Cardiac fibroblast (primary cell): ENCODE measurements at regions not wholly inside any gene's neighbourhood (a gene's known extent, or its start where the extent isn't known, plus 50 kb on each side); places are given as distances from the start of the nearest gene placed in this dataset.
"Not testable (repeated sequence)": the region's sequence is repeated elsewhere in the genome, so short reads cannot be mapped to it uniquely, and the experiment has no call there.

Source experiments
- DNase-seq, 2 donors: peaks; one replicate each; pipeline versions ENCODE4 v3.0.0 to v3.0.0-alpha.2; 2010; ENCODE audit warnings: low read depth in 2 of 2
- H3K4me3 ChIP-seq, 2 donors: replicated peaks in 1 of 2; 1 replicate in 1 of 2; 2 replicates in 1 of 2; pipeline ENCODE4 v1.5.1; 2011; ENCODE audit warnings: low read depth in 2 of 2, low read length in 2 of 2, mild to moderate bottlenecking in 2 of 2, moderate library complexity in 1 of 2
- TF ChIP-seq, protein P1 (sequence below): IDR thresholded peaks from one replicate; pipeline ENCODE4 v1.5.1; 2011; ENCODE audit warnings: low read depth, mild to moderate bottlenecking, low read length, inconsistent platforms

DNA sequence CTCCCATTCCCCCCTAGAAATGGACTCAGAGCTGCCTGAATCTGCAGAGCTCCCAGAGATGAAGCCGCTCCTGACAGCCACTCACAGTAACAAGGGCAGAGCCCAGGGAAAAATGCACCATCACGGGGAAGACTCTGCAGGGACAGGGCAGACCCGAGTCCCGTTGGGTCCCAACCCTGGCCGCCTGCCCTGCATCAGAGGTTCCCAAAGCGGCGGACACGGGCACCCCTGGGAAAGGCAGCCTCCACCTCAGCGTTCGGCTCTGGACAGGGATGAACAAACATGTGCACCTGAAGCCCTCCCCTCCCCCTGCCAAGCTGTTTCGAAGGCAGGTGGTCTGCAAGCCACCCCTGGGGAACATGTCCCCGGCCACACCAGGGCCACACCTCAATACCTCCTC lies 320.4 kb downstream of the ADGRD1 start:
- TF ChIP-seq, protein P1, sequence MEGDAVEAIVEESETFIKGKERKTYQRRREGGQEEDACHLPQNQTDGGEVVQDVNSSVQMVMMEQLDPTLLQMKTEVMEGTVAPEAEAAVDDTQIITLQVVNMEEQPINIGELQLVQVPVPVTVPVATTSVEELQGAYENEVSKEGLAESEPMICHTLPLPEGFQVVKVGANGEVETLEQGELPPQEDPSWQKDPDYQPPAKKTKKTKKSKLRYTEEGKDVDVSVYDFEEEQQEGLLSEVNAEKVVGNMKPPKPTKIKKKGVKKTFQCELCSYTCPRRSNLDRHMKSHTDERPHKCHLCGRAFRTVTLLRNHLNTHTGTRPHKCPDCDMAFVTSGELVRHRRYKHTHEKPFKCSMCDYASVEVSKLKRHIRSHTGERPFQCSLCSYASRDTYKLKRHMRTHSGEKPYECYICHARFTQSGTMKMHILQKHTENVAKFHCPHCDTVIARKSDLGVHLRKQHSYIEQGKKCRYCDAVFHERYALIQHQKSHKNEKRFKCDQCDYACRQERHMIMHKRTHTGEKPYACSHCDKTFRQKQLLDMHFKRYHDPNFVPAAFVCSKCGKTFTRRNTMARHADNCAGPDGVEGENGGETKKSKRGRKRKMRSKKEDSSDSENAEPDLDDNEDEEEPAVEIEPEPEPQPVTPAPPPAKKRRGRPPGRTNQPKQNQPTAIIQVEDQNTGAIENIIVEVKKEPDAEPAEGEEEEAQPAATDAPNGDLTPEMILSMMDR: no peak
- H3K4me3 ChIP-seq: no peak overlapping the region
- no peak for DNase-seq

GRCh38 chr12:131274906-131275305 lies 321.2 kb downstream of the ADGRD1 start:
- TF ChIP-seq, protein P1: no peak
- no peak for DNase-seq
- H3K4me3 ChIP-seq: no peak overlapping the region

DNA sequence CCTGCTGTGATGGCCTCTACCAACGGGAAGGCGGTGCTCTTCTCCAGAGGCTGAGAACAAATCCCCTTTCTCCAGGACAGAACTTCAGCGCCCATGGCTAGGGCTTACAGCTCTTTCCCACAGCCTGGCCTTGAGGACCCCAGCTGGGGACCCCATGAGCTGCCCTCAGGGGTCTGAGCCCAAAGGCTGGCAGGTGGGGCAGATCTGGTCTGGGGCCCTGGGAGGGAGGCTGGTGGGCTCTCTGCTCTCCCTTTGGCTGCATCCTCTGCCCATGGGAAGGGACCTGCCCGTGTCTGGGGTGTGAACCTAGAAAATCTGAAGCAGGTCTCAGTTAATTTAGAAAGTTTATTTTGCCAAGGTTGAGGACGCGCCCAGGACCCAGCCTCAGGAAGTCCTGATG lies 322.1 kb downstream of the ADGRD1 start:
- DNase-seq: no peak
- no peak overlapping the region for H3K4me3 ChIP-seq
- TF ChIP-seq, protein P1: no peak

DNA sequence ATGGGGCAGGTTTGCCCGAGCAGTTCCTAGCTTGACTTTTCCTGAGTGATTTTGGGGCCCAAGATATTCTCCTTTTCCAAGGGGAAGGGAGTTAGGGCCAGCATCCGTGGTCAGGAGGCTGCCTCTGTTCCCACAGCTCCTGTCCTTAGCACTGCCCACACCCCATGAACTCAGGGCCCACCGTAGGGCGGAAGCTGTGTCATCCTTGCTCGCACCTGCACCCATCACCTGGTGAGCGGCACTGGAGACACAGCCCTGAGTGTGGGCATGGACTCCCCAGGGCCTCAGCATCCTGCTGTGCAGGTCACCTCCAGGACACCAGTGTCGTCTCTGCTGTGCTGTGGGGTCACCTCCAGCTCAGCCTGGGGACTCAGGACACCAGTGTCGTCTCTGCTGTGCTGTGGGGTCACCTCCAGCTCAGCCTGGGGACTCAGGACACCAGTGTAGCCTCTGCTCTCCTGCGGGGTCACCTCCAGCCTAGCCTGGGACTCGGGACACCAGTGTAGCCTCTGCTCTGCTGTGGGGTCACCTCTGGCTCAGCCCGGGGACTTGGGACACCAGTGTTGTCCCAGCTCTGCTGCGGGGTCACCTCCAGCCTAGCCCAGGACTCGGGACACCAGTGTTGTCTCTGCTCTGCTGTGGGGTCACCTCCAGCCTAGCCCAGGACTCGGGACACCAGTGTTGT lies 322.9 kb downstream of the ADGRD1 start:
- no peak overlapping the region for H3K4me3 ChIP-seq
- TF ChIP-seq, protein P1: no peak
- no peak for DNase-seq

GRCh38 chr12:131277186-131278091 lies 323.7 kb downstream of the ADGRD1 start:
- DNase-seq, H3K4me3 ChIP-seq: not testable (repeated sequence)

- not testable (repeated sequence) for H3K4me3 ChIP-seq, DNase-seq
Observed at GRCh38 chr12:131278451-131279115, 324.9 kb downstream of the ADGRD1 start.

GRCh38 chr12:131279281-131279921 lies 325.7 kb downstream of the ADGRD1 start:
- no peak overlapping the region for H3K4me3 ChIP-seq
- TF ChIP-seq, protein P1: no peak
- no peak for DNase-seq
